HFF-Myc (cell line): ENCODE measurements at regions not wholly inside any gene's neighbourhood (a gene's known extent, or its start where the extent isn't known, plus 50 kb on each side); places are given as distances from the start of the nearest gene placed in this dataset.

Experiments used
- DNase-seq: peaks from one replicate; pipeline ENCODE4 v3.0.0-alpha.2; 2011; ENCODE audit warnings: low read depth; ENCODE audit errors: extremely low read depth
- H3K4me3 ChIP-seq: replicated peaks from 2 replicates; pipeline ENCODE4 v1.5.1; 2011; ENCODE audit warnings: low read depth, mild to moderate bottlenecking, control low read depth, low read length
- TF ChIP-seq, protein P1 (sequence below): IDR thresholded peaks from 2 replicates; pipeline ENCODE4 v1.5.1; 2012; ENCODE audit warnings: mild to moderate bottlenecking, low read depth, low read length, control low read depth; ENCODE audit errors: missing control alignments

DNA sequence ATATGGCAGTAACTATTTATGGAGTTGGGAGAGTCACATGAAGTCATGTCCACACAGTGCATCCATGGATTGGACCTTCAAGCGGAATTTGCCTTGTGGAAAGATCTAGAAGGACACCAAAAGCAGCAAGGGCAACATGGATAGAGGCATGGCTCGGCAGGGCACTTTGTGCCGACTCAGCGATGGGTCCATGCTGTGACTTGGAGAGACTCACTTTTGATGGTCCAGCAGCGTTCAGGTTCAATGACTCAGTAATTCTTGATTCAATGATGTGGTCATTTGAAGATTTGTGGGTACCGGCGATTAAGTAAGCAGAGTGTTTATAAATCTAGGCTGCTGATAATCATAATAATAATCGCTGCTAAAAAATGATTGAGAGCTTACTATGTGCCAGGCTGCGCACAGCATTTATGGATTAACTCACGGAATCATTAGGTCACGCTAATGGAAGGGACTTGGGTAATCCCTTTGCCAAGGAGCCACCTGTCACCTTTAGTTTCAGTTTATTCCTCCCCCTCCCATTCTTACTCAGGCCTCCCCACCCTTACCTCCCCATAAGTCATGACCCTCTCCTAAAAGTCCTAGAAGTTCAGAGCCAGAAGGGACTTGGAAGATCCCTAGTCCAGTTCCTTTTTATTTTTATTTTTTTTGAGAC, 127.5 kb upstream of the CRHR1 start:
- no peak for DNase-seq
- TF ChIP-seq, protein P1, sequence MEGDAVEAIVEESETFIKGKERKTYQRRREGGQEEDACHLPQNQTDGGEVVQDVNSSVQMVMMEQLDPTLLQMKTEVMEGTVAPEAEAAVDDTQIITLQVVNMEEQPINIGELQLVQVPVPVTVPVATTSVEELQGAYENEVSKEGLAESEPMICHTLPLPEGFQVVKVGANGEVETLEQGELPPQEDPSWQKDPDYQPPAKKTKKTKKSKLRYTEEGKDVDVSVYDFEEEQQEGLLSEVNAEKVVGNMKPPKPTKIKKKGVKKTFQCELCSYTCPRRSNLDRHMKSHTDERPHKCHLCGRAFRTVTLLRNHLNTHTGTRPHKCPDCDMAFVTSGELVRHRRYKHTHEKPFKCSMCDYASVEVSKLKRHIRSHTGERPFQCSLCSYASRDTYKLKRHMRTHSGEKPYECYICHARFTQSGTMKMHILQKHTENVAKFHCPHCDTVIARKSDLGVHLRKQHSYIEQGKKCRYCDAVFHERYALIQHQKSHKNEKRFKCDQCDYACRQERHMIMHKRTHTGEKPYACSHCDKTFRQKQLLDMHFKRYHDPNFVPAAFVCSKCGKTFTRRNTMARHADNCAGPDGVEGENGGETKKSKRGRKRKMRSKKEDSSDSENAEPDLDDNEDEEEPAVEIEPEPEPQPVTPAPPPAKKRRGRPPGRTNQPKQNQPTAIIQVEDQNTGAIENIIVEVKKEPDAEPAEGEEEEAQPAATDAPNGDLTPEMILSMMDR = no peak
- no peak overlapping the region for H3K4me3 ChIP-seq

DNA sequence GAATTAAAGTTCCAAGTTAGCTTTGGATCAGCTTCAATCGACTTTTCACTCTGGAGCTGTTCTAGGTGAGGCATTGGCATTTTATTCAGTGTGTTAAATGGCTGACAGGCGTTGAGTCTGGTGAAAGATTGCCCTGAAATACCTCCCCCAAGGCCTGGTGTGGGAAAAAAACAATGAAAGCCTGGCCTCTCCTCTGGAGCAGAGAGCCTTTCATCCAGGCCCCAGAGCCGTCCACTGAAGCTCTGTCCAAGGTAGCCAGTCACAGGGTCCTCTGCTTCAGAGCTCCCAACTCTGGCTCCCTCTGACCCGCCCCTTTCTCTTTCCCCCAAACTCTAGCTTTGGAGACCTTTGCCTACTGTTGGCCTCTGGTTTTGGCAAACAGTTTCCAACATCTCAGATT, 123.6 kb upstream of the CRHR1 start:
- H3K4me3 ChIP-seq = no peak overlapping the region
- TF ChIP-seq, protein P1 = no peak
- no peak for DNase-seq

DNA sequence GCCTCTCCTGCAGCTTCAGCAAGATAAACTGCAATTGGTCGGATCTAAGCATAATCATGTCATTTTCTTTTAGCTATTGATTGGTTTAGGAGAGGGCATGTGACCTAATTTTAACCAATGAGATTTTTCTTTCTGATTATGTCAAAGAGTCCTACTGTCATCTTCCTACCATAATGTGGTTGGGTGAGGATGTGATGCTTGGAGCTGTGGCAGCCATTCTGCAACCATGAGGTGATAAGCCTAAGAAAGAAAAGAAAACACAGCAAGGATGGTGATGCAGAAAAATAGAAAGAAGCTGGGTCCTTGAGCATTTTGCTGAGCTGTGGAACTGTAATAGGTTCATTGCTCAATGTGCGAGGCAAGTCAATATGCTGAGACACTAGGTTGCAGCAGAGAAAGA, 121.7 kb upstream of the CRHR1 start:
- H3K4me3 ChIP-seq = no peak overlapping the region
- TF ChIP-seq, protein P1 = no peak
- no peak for DNase-seq

DNA sequence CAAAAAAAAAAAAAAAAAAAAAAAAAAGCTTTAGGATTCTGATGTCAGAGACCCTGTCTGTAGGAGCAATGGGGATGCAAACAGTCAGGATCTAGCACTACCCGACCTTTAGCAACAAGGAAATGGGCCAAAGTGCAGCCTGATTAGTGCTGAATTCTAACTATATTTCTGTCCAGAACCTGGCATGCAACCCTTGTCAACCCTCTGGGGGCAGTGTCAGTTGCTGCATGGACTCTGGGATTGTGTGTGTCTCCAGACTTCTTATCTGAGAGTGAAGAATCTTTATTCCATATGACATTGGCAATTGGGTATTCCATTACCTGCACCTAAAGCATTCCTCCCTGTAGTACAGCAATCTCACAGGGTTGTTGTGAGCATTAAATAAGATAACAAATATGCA, 120.3 kb upstream of the CRHR1 start:
- H3K4me3 ChIP-seq = no peak overlapping the region
- TF ChIP-seq, protein P1 = no peak
- DNase-seq = no peak

DNA sequence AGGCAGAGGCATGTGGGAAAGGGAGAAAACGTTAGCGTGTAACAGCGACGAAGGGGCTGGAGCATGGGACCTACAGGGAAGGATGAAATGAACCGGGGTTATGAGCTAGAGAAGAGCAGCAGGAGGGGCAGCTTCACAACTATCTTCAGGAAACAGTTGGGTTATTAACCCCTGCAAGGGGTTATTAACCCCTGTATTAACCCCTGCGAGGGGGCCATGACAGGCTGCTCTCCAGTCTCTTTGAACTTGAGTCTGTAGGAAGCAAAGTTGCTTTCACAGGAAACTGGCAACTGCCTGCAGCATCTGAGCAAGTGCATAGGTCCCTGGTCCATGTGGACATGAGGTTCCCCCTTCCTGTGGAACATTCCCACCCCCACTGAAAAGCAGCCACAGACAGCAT, 119.2 kb upstream of the CRHR1 start:
- no peak overlapping the region for H3K4me3 ChIP-seq
- TF ChIP-seq, protein P1 = no peak
- DNase-seq = no peak

DNA sequence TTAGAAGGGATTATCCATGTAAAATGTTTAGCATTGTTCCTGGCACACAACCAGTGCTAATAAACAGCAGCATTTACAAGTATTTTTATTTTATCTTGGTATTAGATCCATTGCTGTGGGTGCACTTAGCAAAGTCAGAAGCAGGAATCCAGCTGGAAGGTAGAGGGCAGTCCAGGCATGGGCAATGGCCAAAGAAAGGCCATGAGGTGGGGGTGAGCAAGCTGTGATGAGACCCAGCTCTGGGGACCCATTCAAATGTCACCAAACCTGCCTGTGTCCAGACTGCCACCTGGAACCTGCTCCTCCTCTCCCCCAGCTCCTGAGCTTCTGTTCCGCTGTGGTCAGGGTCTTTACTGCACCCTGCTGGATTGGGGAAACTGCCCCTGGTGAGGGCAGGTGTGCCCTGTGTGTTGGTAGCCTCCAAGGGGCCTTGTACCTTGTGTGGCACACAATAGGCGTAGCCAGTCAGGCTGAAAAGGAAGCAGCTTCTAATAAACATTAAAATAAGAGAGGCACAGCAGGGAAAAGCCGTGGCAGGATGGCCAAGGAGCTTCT, 118.0 kb upstream of the CRHR1 start:
- TF ChIP-seq, protein P1 = no peak
- DNase-seq = no peak
- no peak overlapping the region for H3K4me3 ChIP-seq

DNA sequence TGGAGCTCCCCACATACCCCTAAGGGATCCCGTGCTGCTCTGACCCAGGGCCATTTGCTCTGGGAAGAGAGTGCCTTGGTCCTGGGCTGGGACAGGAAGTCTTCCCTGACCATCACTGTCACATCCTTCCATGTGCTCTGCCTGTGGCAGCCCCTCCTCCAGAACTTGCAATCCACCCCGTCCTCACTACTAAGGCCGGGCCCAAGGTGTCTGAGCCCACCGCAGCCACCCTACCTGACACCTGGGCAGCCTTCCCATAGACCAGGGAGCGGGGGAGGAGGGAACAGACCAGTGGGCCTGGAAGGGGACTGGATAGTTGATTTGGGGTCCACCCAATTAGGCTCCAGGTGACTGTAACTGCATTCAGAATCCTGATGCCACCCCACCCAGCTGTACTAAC, 117.5 kb upstream of the CRHR1 start:
- no peak overlapping the region for H3K4me3 ChIP-seq
- DNase-seq = no peak
- TF ChIP-seq, protein P1 = no peak
